SKM-1 treated with dmso at 0.1 percent for 144 hours (cell line): ENCODE measurements at regions not wholly inside any gene's neighbourhood (a gene's known extent, or its start where the extent isn't known, plus 50 kb on each side); places are given as distances from the start of the nearest gene placed in this dataset.

Source experiments
- DNase-seq: peaks from one replicate; lab custom pipeline; 2025; ENCODE audit not compliant: unreplicated experiment; lab: John Stamatoyannopoulos, UW

GRCh38 chr22:27193636-27194035 lies 536.2 kb downstream of the MIAT start:
- no peak for DNase-seq

GRCh38 chr22:27194096-27194748 lies 536.8 kb downstream of the MIAT start:
- DNase-seq: no peak

GRCh38 chr22:27195094-27195493 lies 537.7 kb downstream of the MIAT start:
- no peak for DNase-seq

GRCh38 chr22:27195494-27195893 lies 538.1 kb downstream of the MIAT start:
- no peak for DNase-seq

- no peak for DNase-seq
These were observed 539.2 kb downstream of the MIAT start for GRCh38 chr22:27196606-27197005.

GRCh38 chr22:27197052-27197451 lies 539.7 kb downstream of the MIAT start:
- DNase-seq: no peak

- no peak for DNase-seq
These were observed 540.2 kb downstream of the MIAT start for GRCh38 chr22:27197618-27198017.

GRCh38 chr22:27198518-27199035 lies 541.2 kb downstream of the MIAT start:
- no peak for DNase-seq

GRCh38 chr22:27199354-27199753 lies 542.0 kb downstream of the MIAT start:
- no peak for DNase-seq

GRCh38 chr22:27201276-27201675 lies 543.9 kb downstream of the MIAT start:
- DNase-seq: no peak

GRCh38 chr22:27201741-27202140 lies 544.4 kb downstream of the MIAT start:
- no peak for DNase-seq

GRCh38 chr22:27203276-27203660 lies 545.9 kb downstream of the MIAT start:
- DNase-seq: no peak

- no peak for DNase-seq
These were observed 546.9 kb downstream of the MIAT start for GRCh38 chr22:27204280-27204679.

GRCh38 chr22:27204817-27205216 lies 547.4 kb downstream of the MIAT start:
- no peak for DNase-seq

GRCh38 chr22:27205492-27206373 lies 548.3 kb downstream of the MIAT start:
- DNase-seq: no peak

- DNase-seq: no peak
These were observed 549.2 kb downstream of the MIAT start for GRCh38 chr22:27206374-27207133.

GRCh38 chr22:27207266-27207665 lies 549.9 kb downstream of the MIAT start:
- no peak for DNase-seq

- DNase-seq: no peak
These were observed 550.5 kb downstream of the MIAT start for GRCh38 chr22:27207907-27208306.

GRCh38 chr22:27210111-27210730 lies 552.8 kb downstream of the MIAT start:
- DNase-seq: no peak

- no peak for DNase-seq
These were observed 554.7 kb downstream of the MIAT start for GRCh38 chr22:27212102-27212501.

- DNase-seq: no peak
These were observed 555.3 kb downstream of the MIAT start for GRCh38 chr22:27212617-27213177.
